Caco-2 (cell line): ENCODE measurements at regions not wholly inside any gene's neighbourhood (a gene's known extent, or its start where the extent isn't known, plus 50 kb on each side); places are given as distances from the start of the nearest gene placed in this dataset.

Source experiments
- BruUV-seq: library from RNA; stranded (reverse); fragments of 400-500 nt; replicated peaks from 2 replicates; lab custom pipeline; 2021; lab: Mats Ljungman, UMichigan
- CTCF ChIA-PET: fragments of 300-600 bp; sonication (Branson Sonifier 250); formaldehyde crosslinking; loops from one replicate; lab custom pipeline; 2022; ENCODE audit warnings: antibody characterized with exemption; lab: Charles Lee
- POLR2A ChIA-PET: fragments of 300-600 bp; sonication (Branson Sonifier 250); formaldehyde crosslinking; loops from one replicate; lab custom pipeline; 2022; ENCODE audit warnings: antibody characterized with exemption; lab: Charles Lee
- DNase-seq, 2 experiments: peaks; one replicate each; pipeline versions ENCODE4 v3.0.0 to v3.0.0-alpha.2; 2020 to 2022
- H3K27me3 ChIP-seq: replicated peaks from 2 replicates; pipeline ENCODE4 v1.6.0; 2011; ENCODE audit warnings: low read length; ENCODE audit not compliant: control insufficient read depth, insufficient read depth
- H3K36me3 ChIP-seq: 2 replicates; pipeline ENCODE4 v1.5.1; 2011; ENCODE audit warnings: low read length; ENCODE audit not compliant: control insufficient read depth, insufficient read depth
- H3K4me1 ChIP-seq: fragments of 250-450 bp; sonication (Bioruptor Pico); 2 replicates; pipeline ENCODE4 v1.5.1; 2020; ENCODE audit warnings: mild to moderate bottlenecking
- H3K4me3 ChIP-seq: 2 replicates; pipeline ENCODE4 v1.5.1; 2011; ENCODE audit warnings: low read depth, mild to moderate bottlenecking, control low read depth, low read length
- H3K9me3 ChIP-seq: fragments of 250-450 bp; sonication (Bioruptor Pico); 2 replicates; pipeline ENCODE4 v1.5.1; 2020; ENCODE audit warnings: mild to moderate bottlenecking, moderate library complexity
- H3K27ac Mint-ChIP-seq: one replicate; pipeline ENCODE4 v1.8.0; 2022; ENCODE audit warnings: mixed read lengths; ENCODE audit not compliant: unreplicated experiment
- H3K27me3 Mint-ChIP-seq: one replicate; pipeline ENCODE4 v1.8.0; 2022; ENCODE audit warnings: mixed read lengths; ENCODE audit not compliant: insufficient read depth, unreplicated experiment
- H3K36me3 Mint-ChIP-seq: one replicate; pipeline ENCODE4 v1.8.0; 2022; ENCODE audit warnings: mild to moderate bottlenecking, mixed read lengths; ENCODE audit not compliant: insufficient read depth, unreplicated experiment
- H3K4me1 Mint-ChIP-seq: one replicate; pipeline ENCODE4 v1.8.0; 2022; ENCODE audit warnings: low read depth, mixed read lengths; ENCODE audit not compliant: unreplicated experiment
- H3K4me3 Mint-ChIP-seq: one replicate; pipeline ENCODE4 v1.8.0; 2022; ENCODE audit warnings: mild to moderate bottlenecking, moderate library complexity, mixed read lengths; ENCODE audit not compliant: unreplicated experiment
- H3K9me3 Mint-ChIP-seq: one replicate; pipeline ENCODE4 v1.8.0; 2022; ENCODE audit warnings: mixed read lengths; ENCODE audit not compliant: unreplicated experiment
- intact Hi-C: fragments of 100-400 bp; cut with micrococcal nuclease; formaldehyde crosslinking; loops from one replicate; pipeline ENCODE4 v1.10.0; 2022; ENCODE audit not compliant: unreplicated experiment
- TF ChIP-seq, protein P1 (sequence below), 2 experiments: fragments of 200-600 bp in 1 of 2; IDR thresholded peaks; 1 replicate in 1 of 2; 2 replicates in 1 of 2; pipeline versions ENCODE4 v1.5.1 to v1.8.0; 2011 to 2022; ENCODE audit warnings: antibody characterized with exemption in 1 of 2, control low read depth in 1 of 2, inconsistent platforms in 1 of 2, low read depth in 1 of 2, low read length in 1 of 2, mild to moderate bottlenecking in 1 of 2, moderate library complexity in 1 of 2; ENCODE audit not compliant: insufficient read depth in 1 of 2, severe bottlenecking in 1 of 2, unreplicated experiment in 1 of 2

DNA sequence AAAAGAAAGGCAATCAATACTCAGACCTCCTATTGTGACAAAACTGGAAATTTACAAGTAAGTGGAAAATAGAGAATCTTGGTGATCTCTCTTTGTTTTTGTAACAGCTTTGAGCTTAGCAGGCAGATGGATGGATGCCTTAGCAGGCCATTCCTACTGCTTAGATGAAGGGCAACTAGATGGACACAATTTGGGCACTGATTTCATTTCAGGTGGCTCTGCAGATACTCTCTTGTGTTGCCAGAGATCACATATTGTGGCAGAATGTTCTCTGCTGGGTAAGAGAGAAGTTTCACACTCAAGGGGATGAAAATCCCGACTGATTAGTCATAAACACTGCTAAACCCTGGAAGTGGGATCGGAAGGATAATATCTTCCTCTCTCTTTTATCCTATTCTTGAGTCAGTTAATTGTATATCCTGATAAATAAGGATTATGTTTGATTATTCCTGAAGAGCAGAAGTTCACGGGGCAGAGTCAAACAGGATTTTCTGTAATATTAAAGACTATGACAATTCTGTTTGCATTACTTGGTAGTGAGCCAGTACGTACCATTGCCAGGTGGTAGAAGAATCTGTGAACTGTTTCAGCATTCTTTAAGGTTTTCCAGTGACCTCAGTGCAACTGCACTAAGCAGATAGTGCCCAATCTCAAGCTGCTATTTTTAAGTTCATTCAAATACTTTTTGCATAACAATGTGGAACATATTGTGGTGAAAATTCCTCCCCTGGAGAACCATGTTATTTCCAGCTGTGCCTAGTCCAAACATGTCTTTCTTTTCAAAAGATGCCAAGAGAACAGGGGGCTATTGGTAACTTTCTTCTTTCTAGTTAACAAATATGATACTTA, 974.3 kb downstream of the FSTL5 start:
- H3K27me3 ChIP-seq = no peaks in the 10 kb centered on the region
- DNase-seq = no peak
- H3K36me3 ChIP-seq = no peaks in the 10 kb centered on the region
- Mint-ChIP-seq H3K36me3 (no peaks in the 10 kb centered on the region), H3K9me3 (no peaks in the 10 kb centered on the region), H3K4me3 (no peak overlapping the region), H3K4me1 (no peaks in the 10 kb centered on the region), H3K27ac (no peak overlapping the region), H3K27me3 (no peaks in the 10 kb centered on the region)
- intact Hi-C loops = no loop called here
- BruUV-seq = no TSS peak
- H3K4me3 ChIP-seq = no peak overlapping the region
- TF ChIP-seq, protein P1, sequence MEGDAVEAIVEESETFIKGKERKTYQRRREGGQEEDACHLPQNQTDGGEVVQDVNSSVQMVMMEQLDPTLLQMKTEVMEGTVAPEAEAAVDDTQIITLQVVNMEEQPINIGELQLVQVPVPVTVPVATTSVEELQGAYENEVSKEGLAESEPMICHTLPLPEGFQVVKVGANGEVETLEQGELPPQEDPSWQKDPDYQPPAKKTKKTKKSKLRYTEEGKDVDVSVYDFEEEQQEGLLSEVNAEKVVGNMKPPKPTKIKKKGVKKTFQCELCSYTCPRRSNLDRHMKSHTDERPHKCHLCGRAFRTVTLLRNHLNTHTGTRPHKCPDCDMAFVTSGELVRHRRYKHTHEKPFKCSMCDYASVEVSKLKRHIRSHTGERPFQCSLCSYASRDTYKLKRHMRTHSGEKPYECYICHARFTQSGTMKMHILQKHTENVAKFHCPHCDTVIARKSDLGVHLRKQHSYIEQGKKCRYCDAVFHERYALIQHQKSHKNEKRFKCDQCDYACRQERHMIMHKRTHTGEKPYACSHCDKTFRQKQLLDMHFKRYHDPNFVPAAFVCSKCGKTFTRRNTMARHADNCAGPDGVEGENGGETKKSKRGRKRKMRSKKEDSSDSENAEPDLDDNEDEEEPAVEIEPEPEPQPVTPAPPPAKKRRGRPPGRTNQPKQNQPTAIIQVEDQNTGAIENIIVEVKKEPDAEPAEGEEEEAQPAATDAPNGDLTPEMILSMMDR (IDR thresholded peaks at IDR 0.05; ENCODE audit: insufficient read depth in 1 of 2, low read depth in 1 of 2, low read length in 1 of 2, severe bottlenecking in 1 of 2, unreplicated experiment in 1 of 2) = no peak
- no peaks in the 10 kb centered on the region for H3K4me1 ChIP-seq
- ChIA-PET CTCF (no interaction called here), POLR2A (no interaction called here)
- no peaks in the 10 kb centered on the region for H3K9me3 ChIP-seq

DNA sequence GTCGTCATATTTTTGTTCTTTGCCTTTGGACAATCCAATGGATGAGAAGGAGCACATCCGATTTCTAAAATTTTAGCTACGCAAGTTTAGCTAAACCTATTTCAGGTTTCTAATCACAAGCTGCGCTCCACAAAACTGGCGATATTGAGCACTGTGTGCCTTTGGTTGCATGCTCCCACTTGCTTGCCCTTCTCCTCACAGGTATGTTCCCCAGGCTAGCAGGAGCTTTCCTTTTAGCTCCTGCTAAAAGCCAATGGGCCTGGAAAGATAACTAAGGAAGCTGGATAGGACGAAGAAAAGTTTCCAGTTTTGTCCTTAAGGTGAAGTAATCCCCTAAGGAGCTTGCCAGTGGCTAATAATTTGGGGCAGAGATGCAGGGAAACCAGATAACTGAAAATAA, 975.2 kb downstream of the FSTL5 start:
- H3K9me3 Mint-ChIP-seq = no peaks in the 10 kb centered on the region
- H3K4me1 ChIP-seq = no peaks in the 10 kb centered on the region
- no TSS peak for BruUV-seq
- H3K27ac Mint-ChIP-seq = no peak overlapping the region
- no peaks in the 10 kb centered on the region for H3K27me3 ChIP-seq
- no peaks in the 10 kb centered on the region for H3K27me3 Mint-ChIP-seq
- H3K36me3 ChIP-seq = no peaks in the 10 kb centered on the region
- no peak for DNase-seq
- H3K4me3 Mint-ChIP-seq = no peak overlapping the region
- no peaks in the 10 kb centered on the region for H3K4me1 Mint-ChIP-seq
- intact Hi-C loops = no loop called here
- no peaks in the 10 kb centered on the region for H3K36me3 Mint-ChIP-seq
- no peak overlapping the region for H3K4me3 ChIP-seq
- CTCF ChIA-PET = no interaction called here
- POLR2A ChIA-PET = no interaction called here
- TF ChIP-seq, protein P1 (IDR thresholded peaks at IDR 0.05; ENCODE audit: insufficient read depth in 1 of 2, low read depth in 1 of 2, low read length in 1 of 2, severe bottlenecking in 1 of 2, unreplicated experiment in 1 of 2) = no peak
- no peaks in the 10 kb centered on the region for H3K9me3 ChIP-seq

DNA sequence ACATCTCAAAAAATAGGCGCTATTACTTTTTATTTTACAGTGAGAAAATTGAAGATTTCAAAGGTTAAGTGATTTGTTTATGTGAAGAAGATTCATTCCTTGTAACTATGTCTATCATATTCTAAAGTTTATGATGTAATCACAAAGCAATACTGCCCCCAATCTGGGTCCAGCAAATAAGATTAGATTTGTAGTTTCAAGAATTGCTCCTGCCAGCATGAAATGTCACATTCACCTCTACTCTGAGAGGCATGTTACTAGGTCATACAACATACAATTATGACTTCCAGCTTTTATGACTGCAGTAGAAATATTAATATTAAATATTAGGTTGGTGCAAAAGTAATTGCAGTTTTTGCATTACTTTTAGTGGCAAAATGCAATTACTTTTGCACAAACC, 976.2 kb downstream of the FSTL5 start:
- BruUV-seq = no TSS peak
- ChIA-PET POLR2A (no interaction called here), CTCF (no interaction called here)

More for the DNA sequence above, 976.2 kb downstream of the FSTL5 start:
- H3K4me3 ChIP-seq = no peak overlapping the region
- intact Hi-C loops = no loop called here
- H3K27me3 ChIP-seq = no peaks in the 10 kb centered on the region
- DNase-seq = no peak
- H3K4me3 Mint-ChIP-seq = no peak overlapping the region
- H3K9me3 Mint-ChIP-seq = no peaks in the 10 kb centered on the region
- no peaks in the 10 kb centered on the region for H3K4me1 ChIP-seq
- no peaks in the 10 kb centered on the region for H3K9me3 ChIP-seq
- H3K36me3 Mint-ChIP-seq = no peaks in the 10 kb centered on the region
- H3K27me3 Mint-ChIP-seq = no peaks in the 10 kb centered on the region
- TF ChIP-seq, protein P1 (IDR thresholded peaks at IDR 0.05; ENCODE audit: insufficient read depth in 1 of 2, low read depth in 1 of 2, low read length in 1 of 2, severe bottlenecking in 1 of 2, unreplicated experiment in 1 of 2) = no peak
- no peaks in the 10 kb centered on the region for H3K36me3 ChIP-seq
- no peaks in the 10 kb centered on the region for H3K4me1 Mint-ChIP-seq
- no peak overlapping the region for H3K27ac Mint-ChIP-seq
